A673 (cell line): ENCODE measurements at regions not wholly inside any gene's neighbourhood (a gene's known extent, or its start where the extent isn't known, plus 50 kb on each side); places are given as distances from the start of the nearest gene placed in this dataset.

Source experiments
- BruUV-seq: library from RNA; stranded (reverse); fragments of 400-500 nt; replicated peaks from 2 replicates; lab custom pipeline; 2021; lab: Mats Ljungman, UMichigan
- CTCF ChIA-PET: fragments of 300-600 bp; sonication (Branson Sonifier 250); formaldehyde crosslinking; loops from one replicate; lab custom pipeline; 2022; ENCODE audit warnings: antibody characterized with exemption; lab: Charles Lee
- POLR2A ChIA-PET: fragments of 300-600 bp; sonication (Branson Sonifier 250); formaldehyde crosslinking; loops from one replicate; lab custom pipeline; 2022; ENCODE audit warnings: antibody characterized with exemption; ENCODE audit not compliant: low non-redundant PET; lab: Charles Lee
- DNase-seq: peaks from one replicate; pipeline ENCODE4 v3.0.0-alpha.2; 2015; ENCODE audit warnings: low spot score
- H3K27ac ChIP-seq: fragments of 200-600 bp; sonication (generic); 2 replicates; pipeline ENCODE4 v1.5.1; 2016; ENCODE audit warnings: mixed run types, low read depth, mild to moderate bottlenecking, mixed read lengths, antibody characterized with exemption, low read length; ENCODE audit not compliant: poor library complexity, severe bottlenecking
- H3K27me3 ChIP-seq: fragments of 200-600 bp; sonication (generic); replicated peaks from 2 replicates; pipeline ENCODE4 v1.6.1; 2017; ENCODE audit warnings: mixed run types, low read depth, mild to moderate bottlenecking, mixed read lengths, antibody characterized with exemption, low read length; ENCODE audit not compliant: insufficient read depth, poor library complexity
- H3K36me3 ChIP-seq: fragments of 200-600 bp; sonication (generic); 2 replicates; pipeline ENCODE4 v1.6.1; 2016; ENCODE audit warnings: mixed run types, mild to moderate bottlenecking, mixed read lengths, antibody characterized with exemption, low read length; ENCODE audit not compliant: insufficient read depth, poor library complexity, severe bottlenecking
- H3K4me1 ChIP-seq: fragments of 200-600 bp; sonication (generic); 2 replicates; pipeline ENCODE4 v1.6.1; 2017; ENCODE audit warnings: mixed run types, mild to moderate bottlenecking, mixed read lengths, antibody characterized with exemption, low read length; ENCODE audit not compliant: insufficient read depth, poor library complexity, severe bottlenecking
- H3K4me3 ChIP-seq: fragments of 200-600 bp; sonication (generic); 2 replicates; pipeline ENCODE4 v1.5.1; 2016; ENCODE audit warnings: low read depth, mixed run types, mild to moderate bottlenecking, mixed read lengths, low read length; ENCODE audit not compliant: poor library complexity, severe bottlenecking
- H3K9me3 ChIP-seq: fragments of 200-600 bp; sonication (generic); 2 replicates; pipeline ENCODE4 v1.6.1; 2016; ENCODE audit warnings: mixed run types, low read depth, mild to moderate bottlenecking, mixed read lengths, antibody characterized with exemption, low read length; ENCODE audit not compliant: poor library complexity, severe bottlenecking
- EZH2 ChIP-seq: fragments of 200-600 bp; sonication (generic); IDR thresholded peaks from 2 replicates; pipeline ENCODE4 v1.6.1; 2017; ENCODE audit warnings: borderline replicate concordance, low read depth, mild to moderate bottlenecking, mixed read lengths, antibody characterized with exemption, low read length; ENCODE audit not compliant: poor library complexity, severe bottlenecking
- intact Hi-C: fragments of 100-400 bp; cut with micrococcal nuclease; formaldehyde crosslinking; loops from one replicate; pipeline ENCODE4 v1.10.0; 2022; ENCODE audit not compliant: unreplicated experiment
- TF ChIP-seq, protein P1 (sequence below): fragments of 300-800, 200-600 bp; sonication (generic); conservative IDR thresholded peaks from 2 replicates; pipeline ENCODE4 v1.5.1; 2017; ENCODE audit warnings: low read depth, mild to moderate bottlenecking, antibody characterized with exemption, low read length, moderate library complexity, mixed read lengths

DNA sequence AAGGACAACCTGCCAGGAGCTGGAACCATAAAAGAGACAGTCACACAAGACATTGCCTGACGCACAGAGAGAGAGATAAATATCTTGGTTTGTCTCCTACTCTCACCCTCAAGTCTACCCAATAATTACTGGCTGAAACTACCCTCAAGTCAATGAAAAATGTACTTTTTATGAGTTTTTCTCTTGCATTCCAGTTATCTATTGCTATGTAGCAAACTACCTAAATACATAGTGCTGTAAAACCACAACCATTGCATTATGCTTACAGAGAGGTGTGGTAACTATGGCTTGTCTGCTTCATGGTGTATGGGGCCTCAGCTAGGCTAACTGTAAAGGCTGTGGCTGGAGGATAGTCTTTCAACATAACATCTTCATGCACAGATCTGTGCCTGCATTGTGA is 247.8 kb downstream of the HAO1 start:
- TF ChIP-seq, protein P1, sequence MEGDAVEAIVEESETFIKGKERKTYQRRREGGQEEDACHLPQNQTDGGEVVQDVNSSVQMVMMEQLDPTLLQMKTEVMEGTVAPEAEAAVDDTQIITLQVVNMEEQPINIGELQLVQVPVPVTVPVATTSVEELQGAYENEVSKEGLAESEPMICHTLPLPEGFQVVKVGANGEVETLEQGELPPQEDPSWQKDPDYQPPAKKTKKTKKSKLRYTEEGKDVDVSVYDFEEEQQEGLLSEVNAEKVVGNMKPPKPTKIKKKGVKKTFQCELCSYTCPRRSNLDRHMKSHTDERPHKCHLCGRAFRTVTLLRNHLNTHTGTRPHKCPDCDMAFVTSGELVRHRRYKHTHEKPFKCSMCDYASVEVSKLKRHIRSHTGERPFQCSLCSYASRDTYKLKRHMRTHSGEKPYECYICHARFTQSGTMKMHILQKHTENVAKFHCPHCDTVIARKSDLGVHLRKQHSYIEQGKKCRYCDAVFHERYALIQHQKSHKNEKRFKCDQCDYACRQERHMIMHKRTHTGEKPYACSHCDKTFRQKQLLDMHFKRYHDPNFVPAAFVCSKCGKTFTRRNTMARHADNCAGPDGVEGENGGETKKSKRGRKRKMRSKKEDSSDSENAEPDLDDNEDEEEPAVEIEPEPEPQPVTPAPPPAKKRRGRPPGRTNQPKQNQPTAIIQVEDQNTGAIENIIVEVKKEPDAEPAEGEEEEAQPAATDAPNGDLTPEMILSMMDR = no peak
- no peak for TF ChIP-seq EZH2
- ChIA-PET CTCF (no interaction called here), POLR2A (no interaction called here)
- intact Hi-C loops = no loop called here
- Histone ChIP-seq H3K27me3 (peaks cover 9% of the 10 kb centered on the region), H3K9me3 (no peaks in the 10 kb centered on the region), H3K4me1 (no peaks in the 10 kb centered on the region), H3K36me3 (no peaks in the 10 kb centered on the region), H3K27ac (no peak overlapping the region), H3K4me3 (no peak overlapping the region)
- no peak for DNase-seq
- no TSS peak for BruUV-seq

DNA sequence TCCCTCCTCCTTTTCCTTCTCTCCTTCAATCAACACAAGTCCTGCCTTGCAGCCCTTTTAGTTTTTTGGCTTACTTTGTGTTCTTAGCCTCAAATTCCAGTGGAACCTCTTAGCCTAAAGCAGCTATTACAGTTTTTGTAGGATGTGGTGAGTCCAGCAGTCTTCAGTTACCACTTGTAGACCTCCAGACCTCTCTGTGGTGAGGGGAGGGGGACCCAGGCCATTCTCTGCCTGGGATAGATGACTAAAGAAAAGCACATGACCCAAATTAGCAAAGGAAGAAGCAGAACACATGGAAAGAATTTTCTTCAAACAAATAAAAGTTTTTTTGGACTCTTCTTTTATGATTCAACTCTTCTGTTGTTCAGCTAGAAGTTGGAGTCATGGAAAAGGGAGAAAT is 246.5 kb downstream of the HAO1 start:
- POLR2A ChIA-PET = no interaction called here
- intact Hi-C loops = no loop called here
- CTCF ChIA-PET = no interaction called here
- DNase-seq = no peak
- Histone ChIP-seq H3K36me3 (no peaks in the 10 kb centered on the region), H3K27me3 (peaks cover 11% of the 10 kb centered on the region), H3K9me3 (no peaks in the 10 kb centered on the region), H3K4me1 (no peaks in the 10 kb centered on the region), H3K27ac (no peak overlapping the region), H3K4me3 (no peak overlapping the region)
- BruUV-seq = no TSS peak
- TF ChIP-seq EZH2 = no peak
- TF ChIP-seq, protein P1 = no peak

DNA sequence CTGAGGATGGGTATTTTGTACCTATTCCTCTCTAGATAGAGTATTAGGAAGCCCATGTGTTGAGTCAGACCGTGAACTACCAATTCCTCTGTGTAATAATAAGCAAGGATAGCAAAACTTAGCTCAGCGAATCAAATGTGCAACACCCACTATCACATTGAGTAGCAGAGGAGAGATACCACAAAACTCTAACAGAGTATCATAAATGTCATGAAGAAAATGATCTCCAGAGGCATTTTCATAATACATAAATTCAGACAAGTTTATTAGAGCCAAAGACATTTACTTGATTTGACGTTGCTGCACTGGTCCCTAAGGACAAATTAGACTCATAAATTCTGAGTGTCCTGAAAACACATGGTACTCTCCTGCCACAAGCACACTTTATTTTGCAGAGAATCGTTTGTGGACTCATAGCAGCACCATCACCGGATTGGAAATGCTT is 245.2 kb downstream of the HAO1 start:
- Histone ChIP-seq H3K9me3 (no peaks in the 10 kb centered on the region), H3K4me3 (no peak overlapping the region), H3K4me1 (no peaks in the 10 kb centered on the region), H3K27me3 (peaks cover 13% of the 10 kb centered on the region), H3K27ac (no peak overlapping the region), H3K36me3 (no peaks in the 10 kb centered on the region)
- no peak for DNase-seq
- ChIA-PET CTCF (no interaction called here), POLR2A (no interaction called here)
- BruUV-seq = no TSS peak
- intact Hi-C loops = no loop called here
- no peak for TF ChIP-seq EZH2
- TF ChIP-seq, protein P1 = no peak
